Stimulated activated naive CD8-positive, alpha-beta T cell treated with anti-CD3 and anti-CD28 coated beads, Interleukin-15, Interleukin-2, amounts not matched to agents 100 U/mL and 50 U/mL, for 24 hours (primary cell): ENCODE measurements at regions not wholly inside any gene's neighbourhood (a gene's known extent, or its start where the extent isn't known, plus 50 kb on each side); places are given as distances from the start of the nearest gene placed in this dataset.
"Not testable (repeated sequence)": the region's sequence is repeated elsewhere in the genome, so short reads cannot be mapped to it uniquely, and the experiment has no call there.

ENCODE experiments used
- ATAC-seq: fragments of 150-1000 bp; cut with Tn5 transposase; one replicate; pipeline ENCODE4 v1.10.0; 2021
- DNase-seq: peaks from one replicate; pipeline ENCODE4 v3.0.0; 2021

DNA sequence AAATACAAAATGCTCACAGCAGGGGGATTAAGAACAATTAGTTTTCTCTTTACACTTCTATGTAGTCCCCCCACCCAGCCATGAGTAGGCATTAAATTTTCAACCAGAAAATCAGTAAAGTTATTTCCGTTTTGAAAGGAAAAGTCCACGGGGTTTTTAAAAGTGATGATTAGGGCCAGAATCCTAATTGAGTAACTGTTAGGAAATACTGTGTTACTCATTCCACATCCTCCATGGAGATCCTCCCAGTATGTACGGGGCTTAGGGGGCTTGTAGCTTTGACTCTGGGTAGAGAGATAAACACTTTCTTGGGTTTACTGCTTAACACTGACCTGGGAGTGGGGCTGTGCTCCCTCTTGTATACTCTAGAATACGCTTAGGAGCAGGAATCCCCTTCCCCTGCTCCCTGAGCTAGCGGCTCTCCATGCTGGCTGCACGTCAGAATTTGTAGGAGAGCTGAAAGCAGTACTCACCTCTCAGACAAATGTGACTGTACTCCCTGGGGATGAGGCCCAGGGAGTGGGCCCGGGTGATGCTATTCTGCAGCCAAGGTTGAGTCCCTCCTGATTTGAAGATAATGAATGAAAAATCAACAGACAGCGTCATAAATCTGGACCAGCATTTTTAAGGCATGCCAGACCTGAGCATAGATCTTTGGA is 100.5 kb downstream of the SLC4A3 start:
- DNase-seq (no peak), ATAC-seq (no peak)

GRCh38 chr2:219728991-219729487 is 101.6 kb downstream of the SLC4A3 start:
- ATAC-seq (no peak), DNase-seq (no peak)

GRCh38 chr2:219731173-219731572 is 103.7 kb downstream of the SLC4A3 start:
- DNase-seq, result no peak
- no peak for ATAC-seq

- ATAC-seq (no peak), DNase-seq (no peak)
These were observed 105.7 kb downstream of the SLC4A3 start for GRCh38 chr2:219733106-219733505.

GRCh38 chr2:219733746-219734145 is 106.3 kb downstream of the SLC4A3 start:
- ATAC-seq, result no peak

DNA sequence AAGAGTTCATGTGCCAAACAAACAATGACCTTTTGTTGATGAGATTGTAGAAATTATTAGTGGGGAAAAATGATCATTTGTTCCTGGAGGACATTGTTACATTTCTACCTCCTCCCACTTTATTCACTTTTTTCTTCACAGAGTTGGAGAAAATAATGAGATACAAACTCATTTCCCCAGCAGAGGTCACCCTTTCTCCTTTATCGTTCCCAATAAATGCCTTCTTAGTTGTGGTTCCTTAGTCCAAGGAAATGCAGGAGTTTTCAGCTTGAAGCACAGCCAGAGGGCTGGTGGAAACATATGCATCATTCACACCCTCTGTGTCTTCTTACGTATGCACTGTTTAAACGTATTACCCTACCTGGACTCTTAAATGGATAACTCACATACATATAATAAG is 108.8 kb downstream of the SLC4A3 start:
- ATAC-seq (no peak), DNase-seq (no peak)

More at GRCh38 chr2:219733746-219734145, 106.3 kb downstream of the SLC4A3 start:
- DNase-seq, result no peak

DNA sequence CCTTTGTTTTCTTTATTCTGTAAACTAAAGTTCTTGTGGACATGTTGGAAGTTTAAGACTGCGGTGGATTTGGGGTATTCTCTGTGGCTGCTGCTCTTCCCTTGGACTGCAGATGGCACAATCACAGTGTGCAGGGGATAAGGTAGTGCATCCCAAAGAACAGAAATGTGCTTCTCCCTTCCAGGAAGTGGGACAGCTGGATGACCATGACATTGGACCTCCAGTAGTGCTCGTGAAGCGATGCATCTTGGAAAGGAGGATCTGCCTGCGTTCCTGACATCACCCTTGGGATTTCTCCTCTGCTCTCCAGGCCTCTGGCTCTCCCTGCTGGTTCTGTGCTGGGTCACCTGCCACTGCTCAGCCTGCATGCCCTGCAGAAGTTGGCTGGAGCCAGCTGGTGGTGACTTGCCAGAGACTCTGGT is 109.9 kb downstream of the SLC4A3 start:
- no peak for ATAC-seq
- DNase-seq, result no peak

DNA sequence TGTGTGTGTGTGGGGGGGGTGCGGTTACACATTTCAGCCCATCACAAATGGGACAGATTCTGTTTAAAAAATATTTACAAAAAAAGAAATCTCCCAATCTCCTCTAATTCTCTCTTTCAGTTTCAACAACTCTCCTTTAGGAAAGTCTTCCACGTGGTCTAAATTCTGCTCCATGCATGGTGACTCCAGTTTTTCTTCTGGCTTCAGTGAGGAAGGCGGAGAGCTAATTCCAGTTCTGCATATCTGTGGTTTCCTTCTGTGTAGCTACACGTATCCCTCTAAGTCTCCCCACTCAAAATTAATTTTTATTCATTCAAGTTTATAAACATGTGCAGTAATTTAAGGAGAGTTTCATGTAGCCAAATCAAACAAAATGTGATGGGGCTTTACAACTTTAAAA is 111.6 kb downstream of the SLC4A3 start:
- ATAC-seq, result no peak
- no peak for DNase-seq

GRCh38 chr2:219739866-219740440 is 112.5 kb downstream of the SLC4A3 start:
- DNase-seq (no peak), ATAC-seq (no peak)

GRCh38 chr2:219743548-219743947 is 116.1 kb downstream of the SLC4A3 start:
- ATAC-seq (no peak), DNase-seq (no peak)

DNA sequence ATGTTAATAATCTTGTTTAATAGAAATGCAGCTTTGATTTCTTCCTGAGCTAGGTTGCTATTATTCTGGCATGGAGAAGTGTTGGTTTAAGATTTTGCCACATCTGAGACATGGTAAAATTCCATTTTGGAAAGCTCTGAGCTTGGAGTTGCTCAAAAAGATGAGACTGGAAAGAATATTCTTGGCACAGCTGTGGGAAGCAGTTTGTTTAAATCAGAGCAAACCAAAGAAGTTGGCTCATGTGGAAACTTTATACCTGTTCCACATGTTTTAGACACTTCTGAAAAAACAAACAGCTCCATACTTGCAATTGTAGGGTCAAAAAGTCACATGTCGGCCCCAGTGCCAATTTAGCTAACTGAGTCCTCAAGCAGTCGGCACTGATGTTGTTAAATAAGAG is 116.6 kb downstream of the SLC4A3 start:
- DNase-seq, result no peak
- ATAC-seq, result no peak

GRCh38 chr2:219744600-219744999 is 117.2 kb downstream of the SLC4A3 start:
- ATAC-seq, result no peak
- DNase-seq, result no peak

DNA sequence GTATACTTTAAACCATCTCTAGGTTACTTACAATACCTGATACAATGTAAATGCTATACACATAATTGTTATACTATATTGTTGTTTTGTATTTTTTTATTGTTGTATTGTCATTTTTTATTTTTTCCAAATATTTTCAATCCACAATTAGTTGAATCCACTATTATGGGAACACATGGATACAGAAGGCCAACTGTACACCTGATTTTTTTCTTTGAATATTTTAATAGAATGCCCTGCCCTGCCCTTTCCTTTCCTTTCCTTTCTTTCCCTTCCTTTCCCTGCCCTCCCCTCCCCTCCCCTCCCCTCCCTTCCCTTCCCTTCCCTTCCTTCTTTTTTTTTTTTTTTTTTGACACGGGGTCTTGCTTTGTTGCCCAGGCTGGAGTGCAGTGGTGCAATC is 120.2 kb downstream of the SLC4A3 start:
- ATAC-seq, result no peak

GRCh38 chr2:219748671-219749570 is 121.5 kb downstream of the SLC4A3 start:
- no peak for DNase-seq
- ATAC-seq, result no peak

More for the DNA sequence above, 120.2 kb downstream of the SLC4A3 start:
- no peak for DNase-seq

- ATAC-seq, DNase-seq: not testable (repeated sequence)
These were observed 123.7 kb downstream of the SLC4A3 start for GRCh38 chr2:219751121-219751520.

DNA sequence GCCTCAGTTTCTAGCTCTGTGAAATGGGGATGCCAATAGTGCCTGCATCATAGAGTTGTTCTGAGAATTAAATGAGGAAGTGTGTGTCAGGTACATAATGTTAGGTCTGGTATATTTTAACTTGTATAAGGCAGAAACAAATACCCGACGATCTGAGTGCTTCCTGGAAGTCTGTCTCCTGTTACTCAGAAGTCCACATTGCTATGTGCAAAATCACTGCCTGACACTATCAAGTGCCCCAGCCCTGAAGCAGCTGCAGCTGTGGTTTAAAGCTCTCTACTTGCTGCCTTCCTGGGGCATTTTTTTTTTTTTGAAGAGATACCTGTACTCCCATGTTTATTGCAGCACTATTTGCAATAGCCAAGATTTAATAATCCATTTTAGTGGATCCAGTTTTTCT is 125.3 kb downstream of the SLC4A3 start:
- DNase-seq (no peak), ATAC-seq (no peak)

DNA sequence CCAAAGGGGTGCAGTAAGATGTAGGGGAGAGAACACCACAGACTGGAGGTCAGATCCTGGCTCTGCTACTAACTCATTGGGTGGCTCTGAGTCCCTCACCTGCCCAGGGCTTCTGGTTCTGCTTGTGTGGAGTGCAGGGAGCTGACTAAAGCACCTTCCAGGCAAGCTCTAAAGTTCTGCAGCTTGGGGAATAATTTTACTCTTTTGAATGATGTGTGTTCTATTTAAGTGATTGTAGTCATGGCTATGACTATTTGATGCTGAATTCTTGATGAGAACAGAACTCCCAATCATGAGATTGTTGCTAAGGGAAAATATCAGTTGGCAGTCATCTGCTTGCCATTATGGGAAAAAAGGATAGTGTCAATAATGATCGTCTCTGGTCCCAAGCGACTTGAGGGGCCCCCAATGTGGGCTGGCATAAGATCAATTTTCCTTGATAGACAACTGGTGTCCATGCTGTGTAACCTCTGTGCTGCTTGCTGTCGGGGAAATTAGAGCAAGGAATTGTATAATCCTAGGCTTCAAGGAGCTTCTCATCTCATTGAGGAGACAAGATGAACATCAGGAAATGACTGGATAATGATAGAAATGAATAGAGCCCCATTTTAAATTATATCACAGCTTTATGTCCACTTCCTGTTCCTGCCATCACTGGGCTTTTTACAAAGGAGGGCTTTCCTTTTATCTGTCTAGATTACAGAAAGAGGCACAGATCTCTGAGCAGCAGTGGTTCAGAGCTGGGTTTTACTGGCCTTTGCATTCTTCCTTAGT is 131.7 kb downstream of the SLC4A3 start:
- no peak for ATAC-seq

DNA sequence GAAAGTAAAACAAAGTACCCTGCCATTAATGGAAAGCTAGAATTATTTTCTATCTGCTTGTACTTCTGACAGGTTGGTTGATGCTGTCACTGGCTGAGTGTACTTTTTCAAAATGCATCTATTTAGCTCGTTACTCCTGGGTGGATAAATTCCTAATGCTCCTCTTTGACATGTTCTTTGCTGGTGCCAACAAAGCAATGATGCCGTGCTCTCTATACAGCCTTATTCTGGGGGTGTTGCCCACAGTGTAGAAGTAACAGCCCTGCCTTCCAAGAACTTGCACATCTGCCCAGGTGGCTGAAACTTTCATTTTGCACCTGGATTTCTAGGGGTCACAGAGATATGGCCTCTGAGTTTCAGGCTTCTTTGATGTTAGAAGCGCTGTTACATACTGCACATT is 132.4 kb downstream of the SLC4A3 start:
- ATAC-seq, result no peak
- DNase-seq, result no peak

More for the DNA sequence above, 131.7 kb downstream of the SLC4A3 start:
- DNase-seq, result no peak

GRCh38 chr2:219765231-219765911 is 137.9 kb downstream of the SLC4A3 start:
- ATAC-seq, result no peak
- no peak for DNase-seq

- no peak for DNase-seq
- ATAC-seq, result no peak
These were observed 139.2 kb downstream of the SLC4A3 start for GRCh38 chr2:219766658-219767057.

GRCh38 chr2:219769090-219769910 is 141.9 kb downstream of the SLC4A3 start:
- no peak for ATAC-seq
- no peak for DNase-seq
